ENCODE measurements at regions not wholly inside any gene's neighbourhood (a gene's known extent, or its start where the extent isn't known, plus 50 kb on each side); places are given as distances from the start of the nearest gene placed in this dataset.

- H3K9ac ChIP-seq (ENCODE audit: low read depth, low read length): no peak overlapping the region
- H2AFZ ChIP-seq (replicated peaks; ENCODE audit: low read length, poor library complexity): no peak overlapping the region
- H2BK15ac ChIP-seq (ENCODE audit: low read depth, low read length): no peak overlapping the region
- no peak overlapping the region for H3K18ac ChIP-seq (ENCODE audit: low read depth, low read length)
- H3K14ac ChIP-seq (replicated peaks; ENCODE audit: low read depth, low read length): no peak overlapping the region
- TF ChIP-seq CTCF (conservative IDR thresholded peaks at IDR 0.05; ENCODE audit: low read depth, low read length) (no peak), SMC3 (IDR thresholded peaks at IDR 0.05; ENCODE audit: low read depth, low read length) (no peak), RFX5 (IDR thresholded peaks at IDR 0.05; ENCODE audit: low read depth, low read length) (no peak), MAZ (IDR thresholded peaks at IDR 0.05; ENCODE audit: borderline replicate concordance, low read depth, low read length) (no peak), RAD21 (IDR thresholded peaks at IDR 0.05; ENCODE audit: low read length) (no peak), MXI1 (IDR thresholded peaks at IDR 0.05; ENCODE audit: borderline replicate concordance, low read depth, low read length) (no peak), CHD1 (IDR thresholded peaks at IDR 0.05; ENCODE audit: low read depth, low read length) (no peak), BHLHE40 (IDR thresholded peaks at IDR 0.05; ENCODE audit: low read depth, low read length) (no peak), POLR2A (IDR thresholded peaks at IDR 0.05; ENCODE audit: low read depth, low read length) (no peak)
- H3K27ac ChIP-seq (ENCODE audit: insufficient read depth, low read length): no peak overlapping the region
- H3K79me1 ChIP-seq (ENCODE audit: low read depth in 1 of 2, low read length in 2 of 2): no peaks in the 10 kb centered on the region
- H3K4me1 ChIP-seq (ENCODE audit: control insufficient read depth, insufficient read depth, low read length): no peaks in the 10 kb centered on the region
- no CpG with 5 or more reads among the region's 4 CpGs for WGBS, 2 experiments (ENCODE audit: extremely low coverage in 2 of 2, insufficient read length in 1 of 2)
- no peaks in the 10 kb centered on the region for H3K36me3 ChIP-seq (ENCODE audit: control insufficient read depth, insufficient read depth, low read length)
- H4K5ac ChIP-seq (ENCODE audit: low read depth, low read length): no peak overlapping the region
- in situ Hi-C loops (cut with MboI; ENCODE audit: low sequenced_read_pairs) (no loop called here), dilution Hi-C loops (cut with HindIII; ENCODE audit: low sequenced_read_pairs, unreplicated experiment) (no loop called here), intact Hi-C loops (cut with micrococcal nuclease) (no loop called here)
- no peak overlapping the region for H3K56ac ChIP-seq (ENCODE audit: extremely low read depth, insufficient read depth, low read length)
- no peak overlapping the region for H3K4ac ChIP-seq (ENCODE audit: low read depth, low read length)
- H3K27me3 ChIP-seq (ENCODE audit: control insufficient read depth, insufficient read depth, low read length): no peaks in the 10 kb centered on the region
- no peaks in the 10 kb centered on the region for H3K9me1 ChIP-seq (ENCODE audit: insufficient read depth, low read length)
- ATAC-seq (ENCODE audit: low read depth): no peak
- no TSS peak for BruUV-seq (replicated peaks)
- H2BK20ac ChIP-seq (ENCODE audit: low read depth, low read length): no peak overlapping the region
- no peak overlapping the region for H2BK5ac ChIP-seq (ENCODE audit: low read depth, low read length, poor library complexity, severe bottlenecking)
- no peak for DNase-seq
- CTCF ChIA-PET: no interaction called here
- no peaks in the 10 kb centered on the region for H4K20me1 ChIP-seq (ENCODE audit: insufficient read depth, low read length)
- POLR2A ChIA-PET (ENCODE audit: unreplicated experiment): no interaction called here
- no peak overlapping the region for H2BK120ac ChIP-seq (ENCODE audit: low read depth, low read length)
- no peak overlapping the region for H2AK9ac ChIP-seq (replicated peaks; ENCODE audit: low read depth, low read length, poor library complexity)
- no peak overlapping the region for H3K23ac ChIP-seq (ENCODE audit: low read depth, low read length)
- no peak overlapping the region for H3K4me3 ChIP-seq (ENCODE audit: insufficient read depth, low read depth, low read length)
- no peak overlapping the region for H4K91ac ChIP-seq (ENCODE audit: insufficient read depth, low read depth, low read length)
- H4K8ac ChIP-seq (ENCODE audit: low read depth in 2 of 2, low read length in 2 of 2): no peak overlapping the region
- no peak overlapping the region for H2AK5ac ChIP-seq (ENCODE audit: low read depth, low read length)
- no peak overlapping the region for H3K4me2 ChIP-seq (ENCODE audit: low read depth, low read length)
- peaks cover 17% of the 10 kb centered on the region for H3K9me3 ChIP-seq (ENCODE audit: control insufficient read depth, insufficient read depth, low read length)
Observed at GRCh38 chr10:8638088-8638672, 583.7 kb downstream of the GATA3 start.

Data from IMR-90 (cell line).